ENCODE measurements at regions not wholly inside any gene's neighbourhood (a gene's known extent, or its start where the extent isn't known, plus 50 kb on each side); places are given as distances from the start of the nearest gene placed in this dataset.

DNA sequence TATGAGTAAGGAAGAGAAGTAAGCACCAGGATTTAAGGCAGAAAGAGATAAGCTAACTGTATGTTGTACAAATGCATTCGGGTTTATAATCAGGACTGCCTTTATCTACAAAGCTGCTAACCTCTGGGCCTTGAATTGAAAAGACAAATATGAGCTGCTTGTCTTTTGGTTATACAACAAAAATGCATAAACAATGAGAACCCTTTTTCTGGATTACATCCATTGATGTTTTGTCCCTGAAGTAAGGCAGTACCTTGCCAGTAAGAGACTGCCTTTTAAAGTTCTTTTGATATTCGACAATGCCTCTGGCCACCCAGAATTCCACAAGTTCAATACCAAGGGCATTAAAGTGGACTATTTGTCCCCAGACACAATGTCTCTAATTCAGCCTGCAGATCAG is 280.7 kb downstream of the ZNF621 start:
- POLR2A ChIA-PET, result no interaction called here
- in situ Hi-C loops (cut with HindIII; ENCODE audit: low pct_unique_long_range_greater_than_20kb, low sequenced_read_pairs), result no loop called here
- Histone ChIP-seq H3K27ac (ENCODE audit: low read length) (no peak overlapping the region), H3K27me3 (ENCODE audit: control insufficient read depth, insufficient read depth, low read length) (no peaks in the 10 kb centered on the region), H3K36me3 (ENCODE audit: control insufficient read depth, insufficient read depth, low read length) (no peaks in the 10 kb centered on the region), H3K9me3 (ENCODE audit: control insufficient read depth, insufficient read depth, low read depth, low read length) (0 out of 2 replicates have a peak, but pooled peaks cover under 1% of the 10 kb centered on the region), H3K4me3 (ENCODE audit: low read depth in 2 of 2, low read length in 2 of 2) (no peak overlapping the region), H3K4me1 (ENCODE audit: control insufficient read depth, insufficient read depth, low read length) (no peaks in the 10 kb centered on the region)
- BruUV-seq (replicated peaks), result no TSS peak
- CTCF ChIA-PET, result no interaction called here
- intact Hi-C loops (cut with micrococcal nuclease; ENCODE audit: unreplicated experiment), result no loop called here
- DNase-seq (ENCODE audit: low read depth, low spot score) (no peak), ATAC-seq (no peak)
- no peak for TF ChIP-seq POLR2AphosphoS5 (IDR thresholded peaks at IDR 0.05; ENCODE audit: low read depth, low read length)
- no peak for TF ChIP-seq CTCF (IDR thresholded peaks at IDR 0.05)
- TF ChIP-seq, protein P1, sequence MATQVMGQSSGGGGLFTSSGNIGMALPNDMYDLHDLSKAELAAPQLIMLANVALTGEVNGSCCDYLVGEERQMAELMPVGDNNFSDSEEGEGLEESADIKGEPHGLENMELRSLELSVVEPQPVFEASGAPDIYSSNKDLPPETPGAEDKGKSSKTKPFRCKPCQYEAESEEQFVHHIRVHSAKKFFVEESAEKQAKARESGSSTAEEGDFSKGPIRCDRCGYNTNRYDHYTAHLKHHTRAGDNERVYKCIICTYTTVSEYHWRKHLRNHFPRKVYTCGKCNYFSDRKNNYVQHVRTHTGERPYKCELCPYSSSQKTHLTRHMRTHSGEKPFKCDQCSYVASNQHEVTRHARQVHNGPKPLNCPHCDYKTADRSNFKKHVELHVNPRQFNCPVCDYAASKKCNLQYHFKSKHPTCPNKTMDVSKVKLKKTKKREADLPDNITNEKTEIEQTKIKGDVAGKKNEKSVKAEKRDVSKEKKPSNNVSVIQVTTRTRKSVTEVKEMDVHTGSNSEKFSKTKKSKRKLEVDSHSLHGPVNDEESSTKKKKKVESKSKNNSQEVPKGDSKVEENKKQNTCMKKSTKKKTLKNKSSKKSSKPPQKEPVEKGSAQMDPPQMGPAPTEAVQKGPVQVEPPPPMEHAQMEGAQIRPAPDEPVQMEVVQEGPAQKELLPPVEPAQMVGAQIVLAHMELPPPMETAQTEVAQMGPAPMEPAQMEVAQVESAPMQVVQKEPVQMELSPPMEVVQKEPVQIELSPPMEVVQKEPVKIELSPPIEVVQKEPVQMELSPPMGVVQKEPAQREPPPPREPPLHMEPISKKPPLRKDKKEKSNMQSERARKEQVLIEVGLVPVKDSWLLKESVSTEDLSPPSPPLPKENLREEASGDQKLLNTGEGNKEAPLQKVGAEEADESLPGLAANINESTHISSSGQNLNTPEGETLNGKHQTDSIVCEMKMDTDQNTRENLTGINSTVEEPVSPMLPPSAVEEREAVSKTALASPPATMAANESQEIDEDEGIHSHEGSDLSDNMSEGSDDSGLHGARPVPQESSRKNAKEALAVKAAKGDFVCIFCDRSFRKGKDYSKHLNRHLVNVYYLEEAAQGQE (IDR thresholded peaks at IDR 0.05; ENCODE audit: insufficient read depth in 1 of 2, low read depth in 2 of 2, low read length in 1 of 2), result no peak
- no peak for TF ChIP-seq SIN3A (IDR thresholded peaks at IDR 0.05; ENCODE audit: borderline replicate concordance, insufficient read depth, low read depth, low read length)
- TF ChIP-seq TCF7L2 (IDR thresholded peaks at IDR 0.05; ENCODE audit: low read depth, low read length), result no peak

DNA sequence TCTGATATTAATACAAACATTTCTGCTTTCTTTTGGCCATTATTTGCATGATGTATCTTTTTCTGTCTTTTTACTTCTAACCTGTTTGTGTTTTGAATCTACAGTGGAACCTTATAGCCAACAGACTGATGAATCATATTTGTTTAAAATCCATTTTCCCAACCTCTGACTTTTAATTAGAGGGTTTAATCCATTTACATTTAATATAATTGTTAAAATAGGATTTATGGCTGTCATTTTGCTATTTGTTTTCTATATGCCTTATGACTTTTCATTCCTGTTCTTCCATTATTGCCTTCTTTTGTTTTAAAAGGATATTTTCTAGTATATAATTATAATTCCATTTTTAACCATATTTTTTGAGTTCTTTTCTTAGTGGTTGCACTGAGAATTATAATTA is 286.1 kb downstream of the ZNF621 start:
- DNase-seq (ENCODE audit: low read depth, low spot score) (no peak), ATAC-seq (no peak)
- intact Hi-C loops (cut with micrococcal nuclease; ENCODE audit: unreplicated experiment) (no loop called here), in situ Hi-C loops (cut with HindIII; ENCODE audit: low pct_unique_long_range_greater_than_20kb, low sequenced_read_pairs) (no loop called here)
- Histone ChIP-seq H3K36me3 (ENCODE audit: control insufficient read depth, insufficient read depth, low read length) (no peaks in the 10 kb centered on the region), H3K4me3 (ENCODE audit: low read depth in 2 of 2, low read length in 2 of 2) (no peak overlapping the region), H3K27me3 (ENCODE audit: control insufficient read depth, insufficient read depth, low read length) (no peaks in the 10 kb centered on the region), H3K4me1 (ENCODE audit: control insufficient read depth, insufficient read depth, low read length) (no peaks in the 10 kb centered on the region), H3K9me3 (ENCODE audit: control insufficient read depth, insufficient read depth, low read depth, low read length) (0 out of 2 replicates have a peak, but pooled peaks cover 7% of the 10 kb centered on the region), H3K27ac (ENCODE audit: low read length) (no peak overlapping the region)
- TF ChIP-seq TCF7L2 (IDR thresholded peaks at IDR 0.05; ENCODE audit: low read depth, low read length) (no peak), CTCF (IDR thresholded peaks at IDR 0.05) (no peak), POLR2AphosphoS5 (IDR thresholded peaks at IDR 0.05; ENCODE audit: low read depth, low read length) (no peak), SIN3A (IDR thresholded peaks at IDR 0.05; ENCODE audit: borderline replicate concordance, insufficient read depth, low read depth, low read length) (no peak)
- TF ChIP-seq, protein P1 (IDR thresholded peaks at IDR 0.05; ENCODE audit: insufficient read depth in 1 of 2, low read depth in 2 of 2, low read length in 1 of 2), result no peak
- ChIA-PET POLR2A (no interaction called here), CTCF (no interaction called here)
- no TSS peak for BruUV-seq (replicated peaks)
